H1 (cell line): ENCODE measurements at regions not wholly inside any gene's neighbourhood (a gene's known extent, or its start where the extent isn't known, plus 50 kb on each side); places are given as distances from the start of the nearest gene placed in this dataset.

Experiments
- CEBPB ChIP-seq: IDR thresholded peaks from 2 replicates; pipeline ENCODE4 v1.6.1; 2012; ENCODE audit warnings: low read depth, low read length
- CTCF ChIP-seq, 3 experiments: IDR thresholded peaks; 1 replicate in 2 of 3; 2 replicates in 1 of 3; pipeline versions ENCODE4 v1.5.1 to v1.6.1; 2011; ENCODE audit warnings: low read length in 3 of 3, mild to moderate bottlenecking in 3 of 3, inconsistent platforms in 2 of 3, low read depth in 1 of 3, moderate library complexity in 1 of 3; ENCODE audit not compliant: insufficient read depth in 1 of 3; ENCODE audit errors: control extremely low read depth in 1 of 3
- EP300 ChIP-seq, 2 experiments: IDR thresholded peaks; 1 replicate in 1 of 2; 2 replicates in 1 of 2; pipeline ENCODE4 v1.6.1; 2011 to 2012; ENCODE audit warnings: low read depth in 2 of 2, low read length in 2 of 2, mild to moderate bottlenecking in 2 of 2, borderline replicate concordance in 1 of 2, inconsistent platforms in 1 of 2, moderate library complexity in 1 of 2
- EZH2 ChIP-seq: fragments of 200-600 bp; sonication (generic); IDR thresholded peaks from 2 replicates; pipeline ENCODE4 v1.7.1; 2012; ENCODE audit warnings: low read depth, mild to moderate bottlenecking, moderate library complexity, low read length, inconsistent platforms; ENCODE audit not compliant: severe bottlenecking
- GABPA ChIP-seq: IDR thresholded peaks from 2 replicates; pipeline ENCODE4 v1.6.1; 2011; ENCODE audit warnings: mild to moderate bottlenecking, low read length, moderate library complexity, borderline replicate concordance; ENCODE audit not compliant: insufficient read depth
- JUND ChIP-seq: IDR thresholded peaks from 2 replicates; pipeline ENCODE4 v1.6.1; 2011; ENCODE audit warnings: mild to moderate bottlenecking, improper control_type of control experiment, low read length
- KDM1A ChIP-seq: fragments of 200-600, 300-600 bp; sonication (generic); IDR thresholded peaks from 2 replicates; pipeline ENCODE4 v1.7.1; 2016; ENCODE audit warnings: mild to moderate bottlenecking, low read length, borderline replicate concordance
- POLR2AphosphoS5 ChIP-seq: IDR thresholded peaks from 2 replicates; pipeline ENCODE4 v1.6.1; 2011; ENCODE audit warnings: low read depth, low read length
- RAD21 ChIP-seq, 2 experiments: IDR thresholded peaks in 1 of 2; conservative IDR thresholded peaks in 1 of 2; 2 replicates each; pipeline ENCODE4 v1.6.1; 2011; ENCODE audit warnings: low read depth in 2 of 2, low read length in 2 of 2, improper control_type of control experiment in 1 of 2, inconsistent platforms in 1 of 2, mild to moderate bottlenecking in 1 of 2, moderate library complexity in 1 of 2
- SP1 ChIP-seq: IDR thresholded peaks from 2 replicates; pipeline ENCODE4 v1.6.1; 2011; ENCODE audit warnings: low read depth, low read length
- YY1 ChIP-seq: IDR thresholded peaks from 2 replicates; pipeline ENCODE4 v1.6.1; 2011; ENCODE audit warnings: low read depth, mild to moderate bottlenecking, low read length
- ZNF274 ChIP-seq: IDR thresholded peaks from 2 replicates; pipeline ENCODE4 v1.7.0; 2012; ENCODE audit warnings: low read length, borderline replicate concordance; ENCODE audit errors: extremely low read depth

- TF ChIP-seq RAD21 (IDR thresholded peaks at IDR 0.05 in 1 of 2, conservative IDR thresholded peaks at IDR 0.05 in 1 of 2; ENCODE audit: low read depth in 2 of 2, low read length in 2 of 2) (no peak), CTCF (IDR thresholded peaks at IDR 0.05; ENCODE audit: control extremely low read depth in 1 of 3, insufficient read depth in 1 of 3, low read depth in 1 of 3, low read length in 3 of 3) (no peak), EZH2 (no peak), GABPA (no peak), EP300 (IDR thresholded peaks at IDR 0.05; ENCODE audit: borderline replicate concordance in 1 of 2, low read depth in 2 of 2, low read length in 2 of 2) (no peak), KDM1A (no peak), SP1 (no peak), CEBPB (no peak), YY1 (no peak), ZNF274 (no peak), POLR2AphosphoS5 (no peak), JUND (no peak)
Measured at GRCh38 chr7:54931532-54931931, 87.3 kb upstream of the EGFR start.
